GM20000 (cell line): ENCODE measurements at regions not wholly inside any gene's neighbourhood (a gene's known extent, or its start where the extent isn't known, plus 50 kb on each side); places are given as distances from the start of the nearest gene placed in this dataset.

Experiments used
- DNase-seq: peaks from one replicate; pipeline ENCODE4 v3.0.0; 2012; ENCODE audit warnings: low spot score
- CTCF ChIP-seq: IDR thresholded peaks from 2 replicates; pipeline ENCODE4 v1.5.1; 2012; ENCODE audit warnings: mild to moderate bottlenecking, control low read depth; ENCODE audit errors: extremely low read depth, missing control alignments

GRCh38 chr5:174352681-174353080, 307.2 kb downstream of the NSG2 start:
- no peak for DNase-seq
- no peak for TF ChIP-seq CTCF

GRCh38 chr5:174354571-174354970, 309.1 kb downstream of the NSG2 start:
- DNase-seq: no peak
- no peak for TF ChIP-seq CTCF

- TF ChIP-seq CTCF: no peak
- DNase-seq: no peak
Observed at GRCh38 chr5:174355208-174355612, 309.7 kb downstream of the NSG2 start.

GRCh38 chr5:174355995-174356394, 310.5 kb downstream of the NSG2 start:
- TF ChIP-seq CTCF: no peak
- no peak for DNase-seq

- TF ChIP-seq CTCF: no peak
- DNase-seq: no peak
Observed at GRCh38 chr5:174356536-174356935, 311.0 kb downstream of the NSG2 start.

GRCh38 chr5:174358276-174358675, 312.8 kb downstream of the NSG2 start:
- DNase-seq: no peak
- TF ChIP-seq CTCF: no peak

- no peak for TF ChIP-seq CTCF
- DNase-seq: no peak
Observed at GRCh38 chr5:174359071-174359470, 313.6 kb downstream of the NSG2 start.
